Sigmoid colon (tissue), 6 donors: ENCODE measurements at regions not wholly inside any gene's neighbourhood (a gene's known extent, or its start where the extent isn't known, plus 50 kb on each side); places are given as distances from the start of the nearest gene placed in this dataset.

Source experiments
- DNase-seq: peaks from one replicate; pipeline ENCODE4 v3.0.0-alpha.2; 2019
- H3K27ac ChIP-seq, 4 donors: fragments of 200-600 bp; sonication (generic); one replicate each; pipeline ENCODE4 v1.5.1; 2016 to 2019; ENCODE audit warnings: mild to moderate bottlenecking in 1 of 4
- H3K27me3 ChIP-seq, 3 donors: fragments of 200-600 bp; sonication (generic); one replicate each; pipeline ENCODE4 v1.5.1; 2019; ENCODE audit warnings: mild to moderate bottlenecking in 1 of 3
- H3K36me3 ChIP-seq, 4 donors: fragments of 200-600 bp; sonication (generic); one replicate each; pipeline ENCODE4 v1.5.1; 2016 to 2019
- H3K4me1 ChIP-seq, 4 donors: fragments of 200-600 bp; sonication (generic); one replicate each; pipeline ENCODE4 v1.5.1; 2017 to 2019
- H3K4me3 ChIP-seq, 4 donors: fragments of 200-600 bp; sonication (generic); one replicate each; pipeline ENCODE4 v1.5.1; 2017 to 2019; ENCODE audit warnings: mild to moderate bottlenecking in 2 of 4, moderate library complexity in 1 of 4
- H3K9me3 ChIP-seq, 4 donors: fragments of 200-600 bp in 3 of 4; sonication (generic) in 3 of 4; one replicate each; pipeline versions ENCODE4 v1.5.1 to v1.6.1; 2013 to 2019
- CTCF ChIP-seq, 4 experiments: fragments of 450-650 bp in 3 of 4; fragments of 200-600 bp in 1 of 4; IDR thresholded peaks; one replicate each; pipeline ENCODE4 v1.5.1; 2016 to 2019; ENCODE audit warnings: antibody characterized with exemption in 4 of 4, mild to moderate bottlenecking in 3 of 4, moderate library complexity in 2 of 4
- EP300 ChIP-seq, 4 donors: sonication (generic); formaldehyde crosslinking; IDR thresholded peaks; one replicate each; pipeline ENCODE4 v1.6.1; 2017; ENCODE audit warnings: antibody characterized with exemption in 4 of 4
- POLR2A ChIP-seq, 2 donors: fragments of 450-650 bp; IDR thresholded peaks; one replicate each; pipeline ENCODE4 v1.6.1; 2016; ENCODE audit warnings: antibody characterized with exemption in 2 of 2, mild to moderate bottlenecking in 2 of 2, moderate library complexity in 2 of 2
- POLR2AphosphoS5 ChIP-seq, 4 donors: sonication (generic); formaldehyde crosslinking; IDR thresholded peaks; one replicate each; pipeline ENCODE4 v1.6.1; 2017; ENCODE audit warnings: antibody characterized with exemption in 4 of 4
- whole genome bisulfite sequencing, 2 donors: extraction: QIAGEN DNeasy Blood & Tissue Kit; methylation state at CpG; one replicate each; pipeline ENCODE4 v1.1.7; 2013; 5-methylcytosine and 5-hydroxymethylcytosine counted together
- intact Hi-C: fragments of 100-400 bp; cut with DNase I; formaldehyde crosslinking; loops from one replicate; pipeline ENCODE4 v1.15.1; 2023
- donor health status: healthy with polysubstance abuse.
- donor health status: healthy.

GRCh38 chr2:20540587-20541293 lies 93.9 kb downstream of the RHOB start:
- Histone ChIP-seq H3K4me1 (peaks cover 0 to 13% (median 3%) of the 10 kb centered on the region in 4 donors), H3K9me3 (no peaks in the 10 kb centered on the region), H3K4me3 (no peak overlapping the region), H3K27ac (no peak overlapping the region), H3K27me3 (no peaks in the 10 kb centered on the region), H3K36me3 (no peaks in the 10 kb centered on the region)
- DNase-seq: no peak
- TF ChIP-seq POLR2AphosphoS5 (IDR thresholded peaks at IDR 0.05) (no peak), CTCF (IDR thresholded peaks at IDR 0.05) (no peak), EP300 (IDR thresholded peaks at IDR 0.05) (no peak), POLR2A (IDR thresholded peaks at IDR 0.05) (no peak)
- intact Hi-C loops: no loop called here
- WGBS, 2 donors: 87 to 89% methylated on average over 16 of the region's 16 CpGs

GRCh38 chr2:20541294-20541640 lies 94.4 kb downstream of the RHOB start:
- TF ChIP-seq POLR2AphosphoS5 (IDR thresholded peaks at IDR 0.05) (no peak), EP300 (IDR thresholded peaks at IDR 0.05) (no peak), POLR2A (IDR thresholded peaks at IDR 0.05) (no peak), CTCF (IDR thresholded peaks at IDR 0.05) (no peak)
- Histone ChIP-seq H3K9me3 (no peaks in the 10 kb centered on the region), H3K27me3 (no peaks in the 10 kb centered on the region), H3K27ac (no peak overlapping the region), H3K36me3 (no peaks in the 10 kb centered on the region), H3K4me3 (no peak overlapping the region), H3K4me1 (peaks cover 0 to 13% (median 3%) of the 10 kb centered on the region in 4 donors)
- DNase-seq: no peak
- intact Hi-C loops: no loop called here
- WGBS, 2 donors: 89 to 90% methylated on average over 7 of the region's 7 CpGs

- no peak for DNase-seq
- no peaks in the 10 kb centered on the region for H3K9me3 ChIP-seq
- H3K27me3 ChIP-seq: no peaks in the 10 kb centered on the region
- TF ChIP-seq POLR2AphosphoS5 (IDR thresholded peaks at IDR 0.05): no peak
- no peak for TF ChIP-seq POLR2A (IDR thresholded peaks at IDR 0.05)
- TF ChIP-seq CTCF (IDR thresholded peaks at IDR 0.05): no peak
- no peak for TF ChIP-seq EP300 (IDR thresholded peaks at IDR 0.05)
- H3K4me3 ChIP-seq: no peak overlapping the region
- 89 to 91% methylated on average over 5 of the region's 5 CpGs for WGBS, 2 donors
- peaks cover 0 to 9% (median 3%) of the 10 kb centered on the region in 4 donors for H3K4me1 ChIP-seq
- H3K36me3 ChIP-seq: no peaks in the 10 kb centered on the region
- intact Hi-C loops: no loop called here
- no peak overlapping the region for H3K27ac ChIP-seq
Measured at GRCh38 chr2:20541651-20542050, 94.8 kb downstream of the RHOB start.

- no peak overlapping the region for H3K4me3 ChIP-seq
- H3K27me3 ChIP-seq: no peaks in the 10 kb centered on the region
- intact Hi-C loops: no loop called here
- WGBS, 2 donors: 86 to 91% methylated on average over 13 of the region's 13 CpGs
- DNase-seq: no peak
- no peaks in the 10 kb centered on the region for H3K36me3 ChIP-seq
- peaks cover 0 to 6% (median 3%) of the 10 kb centered on the region in 4 donors for H3K4me1 ChIP-seq
- TF ChIP-seq EP300 (IDR thresholded peaks at IDR 0.05) (no peak), CTCF (IDR thresholded peaks at IDR 0.05) (no peak), POLR2AphosphoS5 (IDR thresholded peaks at IDR 0.05) (no peak), POLR2A (IDR thresholded peaks at IDR 0.05) (no peak)
- H3K9me3 ChIP-seq: no peaks in the 10 kb centered on the region
- no peak overlapping the region for H3K27ac ChIP-seq
Measured at GRCh38 chr2:20542269-20542668, 95.4 kb downstream of the RHOB start.
